H1 (cell line): ENCODE measurements at regions not wholly inside any gene's neighbourhood (a gene's known extent, or its start where the extent isn't known, plus 50 kb on each side); places are given as distances from the start of the nearest gene placed in this dataset.

Experiments used
- CTCF ChIA-PET: fragments of 300-600 bp; sonication (Branson Sonifier 250); formaldehyde crosslinking; loops from one replicate; lab custom pipeline; 2021; ENCODE audit not compliant: partially characterized antibody; lab: Charles Lee
- POLR2A ChIA-PET: fragments of 300-600 bp; sonication (Branson Sonifier 250); formaldehyde crosslinking; loops from one replicate; lab custom pipeline; 2021; ENCODE audit warnings: inconsistent platforms; ENCODE audit not compliant: partially characterized antibody; lab: Charles Lee
- DNase-seq, 2 experiments: peaks; one replicate each; pipeline versions ENCODE4 v3.0.0 to v3.0.0-alpha.2; 2010 to 2022; ENCODE audit warnings: low spot score in 2 of 2, low read depth in 1 of 2, mixed read lengths in 1 of 2
- FAIRE-seq: peaks from 2 replicates; lab custom pipeline; 2011; peaks lifted over from hg19 to GRCh38; lab: Jason Lieb, UNC
- H2AFZ ChIP-seq: 2 replicates; pipeline ENCODE4 v1.8.1; 2012; ENCODE audit warnings: low read length, inconsistent platforms
- H2AK5ac ChIP-seq: 2 replicates; pipeline ENCODE4 v1.6.1; 2013; ENCODE audit warnings: low read depth, low read length
- H2BK120ac ChIP-seq: replicated peaks from 2 replicates; pipeline ENCODE3; 2013; ENCODE audit warnings: low read depth, low read length, inconsistent platforms
- H2BK12ac ChIP-seq: 2 replicates; pipeline ENCODE4 v1.6.1; 2013; ENCODE audit warnings: low read depth, low read length
- H2BK15ac ChIP-seq: 2 replicates; pipeline ENCODE4 v1.6.1; 2013; ENCODE audit warnings: low read length
- H2BK20ac ChIP-seq: 2 replicates; pipeline ENCODE4 v1.6.1; 2013; ENCODE audit warnings: low read length
- H2BK5ac ChIP-seq: 2 replicates; pipeline ENCODE4 v1.6.1; 2013; ENCODE audit warnings: low read depth, low read length
- H3K14ac ChIP-seq: 2 replicates; pipeline ENCODE4 v1.6.1; 2013; ENCODE audit warnings: inconsistent platforms; ENCODE audit not compliant: insufficient read length
- H3K18ac ChIP-seq: 2 replicates; pipeline ENCODE4 v1.6.1; 2013; ENCODE audit warnings: low read length; ENCODE audit errors: extremely low read depth
- H3K23ac ChIP-seq: 2 replicates; pipeline ENCODE4 v1.6.1; 2013; ENCODE audit warnings: inconsistent platforms; ENCODE audit not compliant: insufficient read length
- H3K23me2 ChIP-seq: 2 replicates; pipeline ENCODE4 v1.6.1; 2013; ENCODE audit warnings: low read depth, low read length
- H3K27ac ChIP-seq: 2 replicates; pipeline ENCODE4 v1.6.1; 2011; ENCODE audit warnings: low read depth, low read length, inconsistent platforms
- H3K27me3 ChIP-seq, 4 experiments: replicated peaks in 1 of 4; 1 replicate in 1 of 4; 2 replicates in 3 of 4; pipeline versions ENCODE4 v1.6.1 to v1.8.1; 2011 to 2013; ENCODE audit warnings: low read length in 3 of 4, mild to moderate bottlenecking in 3 of 4, inconsistent platforms in 2 of 4, mixed read lengths in 2 of 4, moderate library complexity in 1 of 4; ENCODE audit not compliant: control insufficient read depth in 3 of 4, insufficient read depth in 3 of 4; ENCODE audit errors: extremely low read depth in 1 of 4
- H3K36me3 ChIP-seq, 4 experiments: 2 replicates each; pipeline versions ENCODE4 v1.6.1 to v1.8.1; 2011 to 2013; ENCODE audit warnings: mild to moderate bottlenecking in 4 of 4, low read length in 3 of 4, moderate library complexity in 2 of 4, control low read depth in 1 of 4, inconsistent platforms in 1 of 4; ENCODE audit not compliant: insufficient read depth in 4 of 4, control insufficient read depth in 2 of 4
- H3K4ac ChIP-seq: replicated peaks from 2 replicates; pipeline ENCODE3; 2013; ENCODE audit warnings: low read length, low read depth, mixed read lengths, inconsistent platforms; ENCODE audit not compliant: insufficient read length
- H3K4me1 ChIP-seq, 4 experiments: replicated peaks in 1 of 4; 1 replicate in 1 of 4; 2 replicates in 3 of 4; pipeline versions ENCODE4 v1.6.1 to v1.8.1; 2011 to 2013; ENCODE audit warnings: low read length in 3 of 4, inconsistent platforms in 2 of 4, mixed read lengths in 1 of 4; ENCODE audit not compliant: insufficient read depth in 4 of 4, control insufficient read depth in 3 of 4
- H3K4me2 ChIP-seq, 2 experiments: 2 replicates each; pipeline versions ENCODE4 v1.6.1 to v1.8.1; 2011 to 2013; ENCODE audit warnings: low read depth in 2 of 2, low read length in 2 of 2, control low read depth in 1 of 2, inconsistent platforms in 1 of 2, mild to moderate bottlenecking in 1 of 2; ENCODE audit not compliant: insufficient read depth in 1 of 2
- H3K4me3 ChIP-seq, 4 experiments: fragments of 200-600, 300-600 bp in 1 of 4; sonication (generic), shearing (Covaris generic), sonication (Bioruptor Twin) in 1 of 4; 2 replicates each; pipeline versions ENCODE4 v1.5.1 to v1.8.1; 2011 to 2016; ENCODE audit warnings: low read length in 4 of 4, low read depth in 3 of 4, control low read depth in 2 of 4, inconsistent platforms in 2 of 4, mild to moderate bottlenecking in 2 of 4, mixed read lengths in 1 of 4, moderate library complexity in 1 of 4; ENCODE audit not compliant: insufficient read depth in 2 of 4; ENCODE audit errors: extremely low read depth in 1 of 4
- H3K56ac ChIP-seq: replicated peaks from 2 replicates; pipeline ENCODE3; 2013; ENCODE audit warnings: low read depth, mild to moderate bottlenecking, mixed read lengths, low read length, inconsistent platforms; ENCODE audit not compliant: insufficient read length
- H3K79me1 ChIP-seq: 2 replicates; pipeline ENCODE4 v1.6.1; 2013; ENCODE audit warnings: low read depth, low read length, control low read depth
- H3K79me2 ChIP-seq, 2 experiments: 2 replicates each; pipeline versions ENCODE4 v1.6.1 to v1.8.1; 2012 to 2013; ENCODE audit warnings: low read length in 2 of 2, mild to moderate bottlenecking in 2 of 2, inconsistent platforms in 1 of 2; ENCODE audit not compliant: insufficient read depth in 2 of 2, control insufficient read depth in 1 of 2
- H3K9ac ChIP-seq, 4 experiments: replicated peaks in 1 of 4; 1 replicate in 1 of 4; 2 replicates in 3 of 4; pipeline versions ENCODE4 v1.6.1 to v1.8.1; 2011 to 2013; ENCODE audit warnings: low read depth in 3 of 4, low read length in 3 of 4, control low read depth in 2 of 4, mild to moderate bottlenecking in 2 of 4, moderate library complexity in 2 of 4, inconsistent platforms in 1 of 4; ENCODE audit errors: extremely low read depth in 1 of 4
- H3K9me3 ChIP-seq, 2 experiments: 2 replicates each; pipeline versions ENCODE4 v1.6.1 to v1.8.1; 2012 to 2013; ENCODE audit warnings: mild to moderate bottlenecking in 2 of 2, moderate library complexity in 2 of 2, control low read depth in 1 of 2, inconsistent platforms in 1 of 2, low read depth in 1 of 2, low read length in 1 of 2, mixed read lengths in 1 of 2; ENCODE audit not compliant: insufficient read depth in 2 of 2
- H4K20me1 ChIP-seq, 2 experiments: replicated peaks in 1 of 2; 2 replicates each; pipeline versions ENCODE3 to v1.8.1; 2011 to 2013; ENCODE audit warnings: inconsistent platforms in 2 of 2, low read length in 2 of 2, mild to moderate bottlenecking in 1 of 2; ENCODE audit not compliant: insufficient read depth in 2 of 2, control insufficient read depth in 1 of 2
- H4K5ac ChIP-seq: 2 replicates; pipeline ENCODE4 v1.6.1; 2013; ENCODE audit warnings: low read length, low read depth, mixed read lengths, inconsistent platforms; ENCODE audit not compliant: insufficient read length
- H4K8ac ChIP-seq: 2 replicates; pipeline ENCODE4 v1.8.0; 2013; ENCODE audit warnings: mild to moderate bottlenecking, moderate library complexity, low read length, inconsistent platforms; ENCODE audit not compliant: insufficient read depth; ENCODE audit errors: extremely low read depth
- H4K91ac ChIP-seq: replicated peaks from 2 replicates; pipeline ENCODE3; 2013; ENCODE audit warnings: low read length, mixed read lengths, inconsistent platforms; ENCODE audit not compliant: insufficient read length
- CEBPB ChIP-seq: IDR thresholded peaks from 2 replicates; pipeline ENCODE4 v1.6.1; 2012; ENCODE audit warnings: low read depth, low read length
- CHD2 ChIP-seq: IDR thresholded peaks from 2 replicates; pipeline ENCODE4 v1.6.1; 2012; ENCODE audit warnings: low read length, improper control_type of control experiment
- HDAC6 ChIP-seq: IDR thresholded peaks from one replicate; pipeline ENCODE4 v1.7.1; 2012; ENCODE audit warnings: low read depth, mild to moderate bottlenecking, inconsistent platforms, low read length, moderate library complexity
- JUN ChIP-seq: IDR thresholded peaks from 2 replicates; pipeline ENCODE4 v1.6.1; 2011; ENCODE audit warnings: low read depth, mild to moderate bottlenecking, improper control_type of control experiment, low read length
- JUND ChIP-seq: IDR thresholded peaks from 2 replicates; pipeline ENCODE4 v1.6.1; 2011; ENCODE audit warnings: mild to moderate bottlenecking, improper control_type of control experiment, low read length
- KDM1A ChIP-seq: fragments of 200-600, 300-600 bp; sonication (generic); IDR thresholded peaks from 2 replicates; pipeline ENCODE4 v1.7.1; 2016; ENCODE audit warnings: mild to moderate bottlenecking, low read length, borderline replicate concordance
- NANOG ChIP-seq: IDR thresholded peaks from 2 replicates; pipeline ENCODE4 v1.6.1; 2011; ENCODE audit warnings: low read length, low read depth, mild to moderate bottlenecking, inconsistent platforms; ENCODE audit not compliant: insufficient read depth, poor library complexity, severe bottlenecking
- POLR2A ChIP-seq, 2 experiments: IDR thresholded peaks; 1 replicate in 1 of 2; 2 replicates in 1 of 2; pipeline ENCODE4 v1.6.1; 2011; ENCODE audit warnings: low read depth in 2 of 2, low read length in 2 of 2, mild to moderate bottlenecking in 2 of 2; ENCODE audit errors: control extremely low read depth in 1 of 2
- TCF12 ChIP-seq: IDR thresholded peaks from 2 replicates; pipeline ENCODE4 v1.6.1; 2011; ENCODE audit warnings: low read depth, mild to moderate bottlenecking, low read length
- YY1 ChIP-seq: IDR thresholded peaks from 2 replicates; pipeline ENCODE4 v1.6.1; 2011; ENCODE audit warnings: low read depth, mild to moderate bottlenecking, low read length
- WGBS, 2 experiments: shearing (Covaris generic) in 1 of 2; methylation state at CpG; one replicate each; pipeline versions ENCODE4 v1.1.6 to v1.1.7; 2013 to 2015; ENCODE audit warnings: low lambda C conversion rate in 2 of 2, mixed read lengths in 2 of 2, inconsistent platforms in 1 of 2, low coverage in 1 of 2, missing lambda C conversion rate in 1 of 2; ENCODE audit not compliant: insufficient replicate concordance in 2 of 2, insufficient coverage in 1 of 2, insufficient read length in 1 of 2; ENCODE audit errors: extremely low coverage in 1 of 2, missing lambda C conversion rate in 1 of 2; 5-methylcytosine and 5-hydroxymethylcytosine counted together

DNA sequence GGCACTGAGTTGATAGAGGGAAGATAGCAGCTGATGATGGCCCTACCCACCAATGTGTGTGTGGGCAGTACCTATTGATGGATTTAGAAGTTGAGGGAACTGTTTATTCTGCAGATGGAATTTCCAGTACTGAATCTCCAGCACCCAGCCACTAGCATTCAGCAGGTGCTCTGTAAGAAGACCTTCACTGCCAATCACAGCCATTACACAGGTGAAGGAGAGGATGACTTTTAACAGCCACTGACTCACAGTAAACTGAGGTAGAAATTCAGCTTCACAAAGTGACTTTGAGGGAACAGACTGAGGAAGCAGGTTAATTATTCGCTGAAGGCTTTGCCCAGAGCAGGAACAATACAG, 107.8 kb downstream of the GGTLC2 start:
- no peak for DNase-seq
- POLR2A ChIA-PET, result no interaction called here
- 53% methylated on average over 1 of the region's 1 CpG; no CpG with 5 or more reads in 1 of the 2 experiments for WGBS, 2 experiments
- H2AFZ ChIP-seq, result no peak overlapping the region
- no peak overlapping the region for H2BK120ac ChIP-seq
- H2BK15ac ChIP-seq, result no peak overlapping the region
- H2BK20ac ChIP-seq, result no peak overlapping the region
- no peaks in the 10 kb centered on the region for H3K36me3 ChIP-seq
- no peak overlapping the region for H3K18ac ChIP-seq
- no peak overlapping the region for H3K9ac ChIP-seq
- no peak for FAIRE-seq
- no peak overlapping the region for H2BK5ac ChIP-seq
- H3K4me2 ChIP-seq, result no peak overlapping the region
- TF ChIP-seq NANOG (no peak), YY1 (no peak), CEBPB (no peak), JUND (no peak), POLR2A (IDR thresholded peaks at IDR 0.05; ENCODE audit: control extremely low read depth in 1 of 2, low read depth in 2 of 2, low read length in 2 of 2) (no peak), JUN (no peak), HDAC6 (no peak), KDM1A (no peak), CHD2 (no peak), TCF12 (no peak)
- no peaks in the 10 kb centered on the region for H3K4me1 ChIP-seq
- no peak overlapping the region for H3K23ac ChIP-seq
- H3K27ac ChIP-seq, result no peak overlapping the region
- no peak overlapping the region for H4K5ac ChIP-seq
- no peaks in the 10 kb centered on the region; the same call in 1 of the 2 replicates for H3K79me1 ChIP-seq
- CTCF ChIA-PET, result interaction anchor here (0.9 to 2.0 kb wide), 6 partner anchors 12 to 205 kb away, joined by 3 to 8 read pairs (median 3); no protein-coding TSS in a partner anchor
- no peak overlapping the region for H3K56ac ChIP-seq
- H4K91ac ChIP-seq, result no peak overlapping the region
- no peak overlapping the region for H3K4ac ChIP-seq
- H3K79me2 ChIP-seq, result no peaks in the 10 kb centered on the region
- no peak overlapping the region for H3K14ac ChIP-seq
- H3K9me3 ChIP-seq, result peaks cover 24 to 56% of the 10 kb centered on the region in 2 experiments
- peaks cover 0 to 1% of the 10 kb centered on the region in 2 experiments for H4K20me1 ChIP-seq
- H2AK5ac ChIP-seq, result no peak overlapping the region
- no peak overlapping the region for H2BK12ac ChIP-seq
- H3K23me2 ChIP-seq, result no peaks in the 10 kb centered on the region
- no peak overlapping the region for H3K4me3 ChIP-seq
- H3K27me3 ChIP-seq, result peaks cover 12 to 38% (median 26%) of the 10 kb centered on the region in 4 experiments
- H4K8ac ChIP-seq, result no peak overlapping the region
